HG03095 (cell line): ENCODE measurements at regions not wholly inside any gene's neighbourhood (a gene's known extent, or its start where the extent isn't known, plus 50 kb on each side); places are given as distances from the start of the nearest gene placed in this dataset.
"Not testable (repeated sequence)": the region's sequence is repeated elsewhere in the genome, so short reads cannot be mapped to it uniquely, and the experiment has no call there.

Experiments
- ATAC-seq: cut with Tn5 transposase; IDR thresholded peaks from one replicate; pipeline ENCODE4 v1.9.1; 2021; ENCODE audit warnings: moderate library complexity; ENCODE audit not compliant: unreplicated experiment

DNA sequence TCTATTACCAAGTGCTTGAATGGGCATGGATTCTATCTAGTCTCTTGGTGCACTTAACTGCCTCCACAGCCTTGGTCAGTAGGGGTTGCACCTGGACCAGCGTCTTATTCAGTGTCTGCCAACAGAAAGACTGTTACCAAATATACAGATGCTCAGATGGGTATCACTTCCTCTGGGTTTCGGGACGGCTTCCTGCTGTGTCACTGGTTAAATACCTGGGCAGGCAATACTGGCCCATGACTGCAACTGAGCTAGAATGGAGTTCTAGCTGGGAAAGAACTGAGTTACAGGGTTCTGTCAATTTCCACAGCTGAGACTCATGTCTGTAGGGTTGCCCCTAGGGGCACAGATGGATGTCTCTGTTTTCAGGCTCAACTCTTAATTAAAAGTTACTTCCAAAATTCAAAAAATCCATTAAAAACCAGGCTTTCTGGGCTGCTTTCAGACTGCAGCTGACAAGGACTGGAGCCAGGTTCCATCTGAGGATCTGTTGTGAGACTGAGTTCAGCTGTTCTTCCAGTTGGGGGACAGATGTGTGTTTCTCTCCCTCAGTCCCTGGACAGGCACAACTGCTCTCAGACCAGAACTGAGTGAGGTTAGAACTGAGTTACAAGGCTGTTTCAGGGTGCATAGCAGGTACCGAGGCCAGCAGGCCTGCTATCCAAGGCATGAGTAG, 789.6 kb upstream of the SLC8A1 start:
- ATAC-seq, result no peak

DNA sequence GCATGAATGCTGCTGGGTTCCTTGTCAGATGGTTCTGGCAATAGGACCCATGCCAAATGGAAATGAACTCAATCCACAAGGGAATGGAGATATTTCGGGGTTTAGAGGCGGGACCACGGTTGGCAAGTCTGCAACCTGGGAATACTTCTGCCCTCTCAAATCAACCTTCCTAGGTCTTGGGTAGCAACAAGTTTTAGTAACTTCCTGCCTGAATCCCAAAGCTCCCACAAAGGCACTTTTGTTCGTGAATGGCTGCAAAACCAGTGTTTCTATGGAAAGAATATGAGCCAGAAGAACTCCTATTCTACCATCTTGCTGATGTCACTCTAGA, 790.1 kb upstream of the SLC8A1 start:
- no peak for ATAC-seq

DNA sequence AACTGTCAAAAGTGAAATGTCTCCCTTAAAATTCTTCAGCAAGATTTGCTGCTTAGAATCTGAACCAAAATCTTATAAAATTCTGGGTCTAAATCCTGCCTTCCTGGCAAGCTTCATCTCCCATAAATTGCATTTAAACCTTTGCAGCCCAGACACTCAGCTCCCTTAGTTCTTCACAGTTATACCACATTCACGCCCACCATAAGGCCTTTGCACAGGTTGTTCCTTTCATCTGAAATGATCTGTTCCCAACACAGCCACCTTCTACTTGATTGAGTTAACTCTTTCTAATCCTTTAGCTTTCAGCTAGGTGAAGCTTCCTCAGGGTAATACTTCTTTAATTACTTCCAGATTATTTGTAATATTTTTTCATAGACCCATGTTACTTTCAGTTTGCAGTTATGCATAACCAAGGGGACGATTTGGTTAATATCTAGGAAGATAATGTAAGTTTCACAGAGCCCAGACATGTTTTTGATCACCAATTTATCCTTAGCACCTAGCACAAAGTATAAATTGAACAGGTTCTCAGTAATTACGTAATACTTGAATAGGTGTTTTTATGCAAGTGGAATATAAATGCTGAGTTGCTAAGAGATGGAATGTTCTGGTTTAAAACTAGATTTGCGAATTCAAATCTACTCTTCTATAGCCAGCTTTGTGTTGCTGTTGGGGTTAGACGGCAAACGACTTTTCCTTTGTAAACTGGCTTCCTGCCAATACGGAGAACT, 779.7 kb upstream of the PKDCC start:
- no peak for ATAC-seq

DNA sequence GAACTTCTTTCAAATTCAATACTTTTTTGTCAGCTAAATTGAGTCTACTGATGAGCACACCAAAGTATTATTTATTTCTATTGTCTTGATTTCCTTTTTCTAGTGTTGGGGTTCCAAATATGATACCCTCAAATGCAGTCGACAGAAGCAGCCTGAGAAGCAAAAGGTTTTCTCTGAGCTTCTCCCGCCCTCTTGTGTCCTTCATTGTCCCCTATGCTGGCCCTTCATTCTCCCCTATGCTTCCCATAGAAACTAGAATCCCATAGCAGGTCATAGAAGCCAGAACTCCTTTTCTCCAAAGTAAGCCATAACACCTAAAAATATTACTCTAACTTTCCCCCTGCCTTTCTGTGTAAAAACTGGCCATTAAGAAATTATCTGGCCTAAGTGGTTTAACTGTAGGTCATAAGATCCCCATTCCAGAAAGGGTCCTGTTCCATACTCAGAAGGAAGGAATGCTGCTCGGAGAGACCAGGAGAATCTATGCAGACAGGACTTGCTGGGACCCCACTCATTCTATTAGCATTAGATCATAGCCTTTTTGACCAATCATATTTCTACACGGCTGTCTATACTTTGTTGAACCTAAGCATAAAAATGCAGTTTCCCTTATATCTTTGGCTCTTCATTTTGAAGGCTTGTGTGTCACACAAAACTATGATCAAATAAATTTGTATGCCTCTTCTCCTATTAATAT, 764.6 kb upstream of the PKDCC start:
- no peak for ATAC-seq

DNA sequence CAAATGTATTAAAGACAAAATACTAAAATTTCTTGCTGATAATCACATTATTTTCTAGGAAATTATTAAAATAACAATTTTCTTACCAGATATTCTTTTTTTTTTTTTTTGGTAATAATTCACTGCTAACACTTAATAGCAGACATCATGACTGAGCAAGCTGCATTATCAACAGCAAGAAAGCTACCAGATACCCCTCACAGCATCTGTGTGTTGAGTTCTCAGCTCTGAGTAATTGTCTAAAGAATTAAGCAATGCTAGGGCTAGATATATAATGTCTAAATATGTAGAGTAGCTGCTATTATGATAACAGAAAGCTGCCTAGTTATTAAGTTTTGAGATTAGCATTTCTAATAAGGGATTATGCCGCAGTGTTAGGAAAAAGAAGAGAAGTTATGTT, 754.3 kb upstream of the PKDCC start:
- no peak for ATAC-seq

GRCh38 chr2:41294331-41294730, 753.5 kb upstream of the PKDCC start:
- ATAC-seq, result no peak

- ATAC-seq, result no peak
Measured at GRCh38 chr2:41313082-41313481, 734.7 kb upstream of the PKDCC start.

DNA sequence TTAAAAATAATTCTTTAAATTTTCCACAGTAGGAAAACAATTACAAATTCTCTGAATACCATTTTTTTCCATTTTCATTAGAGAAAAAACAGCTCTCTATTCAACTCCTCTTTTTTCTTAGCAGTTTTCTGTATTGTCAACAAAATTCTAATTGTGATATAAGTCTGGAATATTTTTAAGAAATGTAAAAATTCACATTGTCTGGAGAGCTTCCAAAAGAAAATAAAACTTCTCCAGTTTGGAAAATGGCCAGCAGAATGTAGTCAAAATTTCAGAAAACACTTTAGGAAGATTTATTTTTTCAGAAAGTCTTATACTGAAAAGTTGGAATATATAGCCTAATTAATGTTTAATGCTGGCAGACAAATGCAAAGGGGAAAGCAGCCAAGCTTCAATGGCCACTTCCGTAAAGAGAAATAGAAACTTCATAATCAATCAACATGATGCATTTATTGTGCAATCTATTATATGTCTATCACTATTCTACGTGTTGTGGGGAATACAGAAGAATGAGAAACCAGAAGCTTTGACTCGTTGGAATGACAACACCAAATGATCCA, 733.2 kb upstream of the PKDCC start:
- ATAC-seq, result no peak

DNA sequence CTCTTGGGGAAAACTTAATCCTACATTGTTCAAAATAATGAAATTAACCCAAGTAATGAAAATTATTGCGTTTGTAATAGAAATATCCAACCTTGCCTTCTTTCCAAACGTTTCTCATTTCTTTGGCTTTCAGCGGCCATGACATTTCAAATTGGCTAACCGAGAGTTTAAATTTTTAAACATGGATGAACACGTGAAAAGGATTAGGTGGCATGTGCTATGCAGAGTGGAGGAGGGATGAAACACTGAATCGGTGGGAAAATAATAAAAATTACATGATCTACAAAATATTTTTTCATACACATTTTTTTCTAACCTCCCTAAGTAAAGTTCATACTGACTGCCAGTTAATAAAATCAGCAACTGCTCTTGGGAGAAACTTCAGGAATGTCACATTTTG, 728.4 kb upstream of the PKDCC start:
- ATAC-seq, result no peak

DNA sequence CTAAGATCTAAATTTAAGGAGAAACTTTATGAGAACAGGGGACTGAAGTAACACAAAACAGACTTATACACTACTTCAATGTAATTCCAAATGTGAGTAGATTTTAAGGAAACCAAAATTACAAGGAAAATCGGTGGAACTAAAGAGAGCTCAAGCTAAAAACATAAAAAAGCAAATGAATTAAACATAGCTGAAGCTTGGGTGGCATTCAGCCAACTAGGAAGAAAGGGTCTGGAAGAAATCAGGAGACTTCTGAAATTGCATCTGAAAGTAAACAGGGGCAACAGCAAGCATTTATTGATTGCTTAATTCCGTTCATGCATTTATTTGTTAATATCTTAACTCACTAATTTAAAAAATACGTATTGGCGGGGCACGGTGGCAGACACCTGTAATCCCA, 727.3 kb upstream of the PKDCC start:
- ATAC-seq, result no peak

DNA sequence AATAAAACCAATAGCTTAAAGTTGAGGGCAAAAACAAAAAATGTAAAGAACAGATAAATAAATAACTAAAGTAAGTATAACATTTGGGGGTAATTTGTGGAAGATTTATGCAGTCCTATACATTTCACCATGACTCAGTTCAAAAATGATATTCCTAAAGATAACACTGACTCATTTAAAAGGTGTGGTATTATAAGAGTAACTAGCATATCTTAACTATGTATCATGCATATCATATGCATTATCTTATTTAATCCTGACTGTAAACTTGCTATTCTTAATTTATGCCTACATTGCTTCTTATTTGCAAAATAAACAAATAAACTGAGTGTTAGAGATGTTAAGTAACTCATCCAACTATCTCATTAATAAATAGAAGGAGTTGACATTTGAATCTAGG, 726.5 kb upstream of the PKDCC start:
- no peak for ATAC-seq

DNA sequence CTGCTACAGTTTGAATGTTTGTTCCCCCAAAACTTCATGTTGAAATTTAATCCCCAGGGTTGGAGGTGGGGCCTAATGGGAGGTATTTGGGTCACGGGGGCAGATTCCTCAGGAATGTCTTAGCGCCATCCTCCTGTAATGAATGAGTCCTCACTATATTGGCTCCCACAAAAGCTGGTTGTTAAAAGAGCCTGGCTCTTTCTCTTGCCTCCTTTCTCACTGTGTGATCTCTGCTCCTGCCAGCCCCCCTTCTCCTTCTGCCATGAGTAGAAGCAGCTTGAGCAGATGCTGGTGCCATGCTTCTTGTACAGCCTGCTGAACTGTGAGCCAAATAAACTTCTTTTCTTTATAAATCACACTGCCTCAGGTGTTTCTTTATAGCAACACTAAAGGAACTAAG, 721.0 kb upstream of the PKDCC start:
- ATAC-seq, result no peak

DNA sequence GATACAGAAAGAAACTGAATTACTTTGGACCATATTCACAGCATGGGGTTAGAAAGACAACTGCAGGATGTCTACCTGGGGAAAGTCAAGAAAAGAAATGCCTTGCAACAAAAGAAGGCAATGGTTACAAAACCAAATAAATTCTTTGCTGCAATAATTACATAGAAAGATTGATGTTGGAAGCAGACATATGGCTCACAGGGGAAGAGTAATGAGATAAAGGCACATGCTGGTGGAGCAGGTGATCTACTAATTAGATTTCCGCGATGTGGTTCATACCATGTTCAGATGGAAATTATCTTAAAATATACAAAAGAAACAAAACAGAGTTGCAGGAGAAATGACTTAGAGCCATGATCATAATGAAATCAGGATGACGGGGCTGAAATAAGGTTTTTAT, 718.8 kb upstream of the PKDCC start:
- no peak for ATAC-seq

- no peak for ATAC-seq
Measured at GRCh38 chr2:41334159-41334558, 713.7 kb upstream of the PKDCC start.

- not testable (repeated sequence) for ATAC-seq
Measured at GRCh38 chr2:41335573-41335972, 712.2 kb upstream of the PKDCC start.

GRCh38 chr2:41337956-41338355, 709.9 kb upstream of the PKDCC start:
- ATAC-seq, result no peak

DNA sequence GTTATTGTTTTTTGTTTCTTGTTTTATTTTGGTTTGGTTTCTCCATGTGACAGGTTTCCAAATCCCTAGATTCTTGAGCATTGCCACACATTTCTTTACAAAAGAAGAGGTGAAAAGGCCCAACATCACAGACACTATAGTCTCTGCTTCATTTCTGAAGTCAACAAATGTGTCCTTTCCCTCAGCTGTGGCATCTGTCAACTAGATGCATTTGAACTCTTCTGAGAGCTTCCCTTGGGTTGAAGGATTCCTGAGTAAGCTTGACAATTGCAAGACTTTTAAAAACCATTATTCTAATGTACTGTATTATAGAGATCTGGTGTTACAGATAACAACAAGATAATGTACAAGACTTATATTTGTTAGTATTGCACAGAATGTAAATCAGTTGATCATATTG, 703.3 kb upstream of the PKDCC start:
- no peak for ATAC-seq

DNA sequence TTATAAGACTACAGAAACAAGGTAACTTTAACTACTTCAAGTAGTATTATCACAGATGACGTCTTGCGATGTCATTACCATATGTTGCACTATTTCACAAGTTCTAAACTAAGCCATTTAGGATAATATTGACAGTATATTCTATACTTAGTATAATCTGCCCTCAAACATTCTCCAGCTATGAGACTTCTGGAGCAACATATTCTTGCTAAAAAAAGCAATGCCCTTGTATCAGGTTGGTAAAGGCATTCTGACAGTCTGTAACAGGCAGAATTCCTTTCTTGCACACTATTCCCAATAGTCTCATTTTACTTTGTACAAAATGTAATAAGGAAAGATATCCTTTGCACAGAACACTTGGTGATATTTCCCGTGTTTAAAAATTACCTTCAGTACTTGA, 694.8 kb upstream of the PKDCC start:
- no peak for ATAC-seq

DNA sequence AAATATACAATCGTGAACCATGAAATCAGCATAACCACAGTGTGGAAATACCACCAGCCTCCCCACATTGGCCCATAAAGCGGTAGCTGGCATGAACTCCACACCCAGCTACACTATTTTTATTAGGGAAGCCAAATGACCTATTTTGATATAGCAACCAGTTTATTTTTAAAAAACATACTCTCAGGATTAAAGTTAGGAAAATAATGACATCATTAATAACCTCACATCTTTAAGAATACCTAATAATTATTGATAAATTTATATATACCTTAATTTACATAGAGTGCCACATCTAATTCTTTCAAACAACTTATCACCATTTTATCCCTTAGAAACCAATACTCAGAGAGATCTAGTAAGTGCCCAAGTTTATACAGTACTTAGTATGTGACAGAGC, 692.0 kb upstream of the PKDCC start:
- ATAC-seq, result no peak

- no peak for ATAC-seq
Measured at GRCh38 chr2:41364842-41365241, 683.0 kb upstream of the PKDCC start.

DNA sequence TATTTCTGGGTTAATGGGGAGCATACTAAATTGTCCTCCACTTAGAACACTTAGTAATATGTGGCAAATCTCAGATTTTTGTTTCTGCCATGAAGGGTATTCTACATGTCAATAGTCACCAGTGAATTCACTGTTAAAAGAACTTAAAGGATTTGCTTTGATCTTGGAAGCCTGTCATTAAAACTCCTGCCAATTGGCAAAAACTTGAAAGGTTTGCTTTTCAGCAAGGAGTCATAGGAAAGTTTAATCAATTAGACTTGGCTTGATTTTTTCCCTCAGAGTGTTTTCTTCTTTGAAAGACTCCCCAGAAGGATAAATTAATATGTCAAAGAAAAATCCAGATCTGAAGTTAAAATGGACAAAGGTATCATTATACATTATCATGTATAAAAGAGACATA, 671.9 kb upstream of the PKDCC start:
- no peak for ATAC-seq

DNA sequence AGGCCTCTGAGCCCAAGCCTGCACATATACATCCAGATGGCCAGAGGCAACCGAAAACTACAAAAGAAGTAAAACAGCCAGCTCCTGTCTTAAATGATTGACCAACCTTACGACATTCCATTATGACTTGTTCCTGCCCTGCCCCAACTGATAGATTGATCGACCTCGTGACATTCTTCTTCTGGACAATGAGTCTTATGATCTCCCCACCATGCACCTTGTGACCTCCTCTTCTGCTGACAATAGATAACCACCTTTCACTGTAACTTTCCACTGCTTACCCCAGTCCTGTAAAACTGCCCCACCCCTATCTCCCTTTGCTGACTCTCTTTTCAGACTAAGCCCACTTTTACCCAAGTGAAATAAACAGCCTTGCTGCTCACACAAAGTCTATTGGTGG, 670.0 kb upstream of the PKDCC start:
- ATAC-seq, result no peak
